Right lobe of liver (tissue), 6 donors: ENCODE measurements at regions not wholly inside any gene's neighbourhood (a gene's known extent, or its start where the extent isn't known, plus 50 kb on each side); places are given as distances from the start of the nearest gene placed in this dataset.

Experiments
- ATAC-seq, 4 donors: fragments of 200-7000 bp; cut with Tn5 transposase; one replicate each; pipeline ENCODE4 v1.9.1; 2020; ENCODE audit warnings: mild to moderate bottlenecking in 4 of 4, moderate library complexity in 4 of 4
- DNase-seq, 3 donors: peaks; one replicate each; pipeline ENCODE4 v3.0.0-alpha.2; 2020
- H3K27ac ChIP-seq, 3 donors: fragments of 200-600 bp; one replicate each; pipeline ENCODE4 v1.8.0; 2022
- H3K27me3 ChIP-seq, 2 donors: fragments of 200-600 bp; one replicate each; pipeline ENCODE4 v1.8.0; 2022
- H3K36me3 ChIP-seq, 4 donors: fragments of 200-600 bp; sonication (generic) in 1 of 4; one replicate each; pipeline versions ENCODE4 v1.5.1 to v1.8.0; 2017 to 2022; ENCODE audit warnings: control low read depth in 1 of 4
- H3K4me1 ChIP-seq, 4 donors: fragments of 200-600 bp; sonication (generic) in 1 of 4; one replicate each; pipeline versions ENCODE4 v1.5.1 to v1.8.0; 2017 to 2022; ENCODE audit warnings: control low read depth in 1 of 4
- H3K4me3 ChIP-seq, 3 donors: fragments of 200-600 bp; one replicate each; pipeline ENCODE4 v1.8.0; 2022
- H3K9me3 ChIP-seq, 4 donors: fragments of 200-600 bp; sonication (generic) in 1 of 4; one replicate each; pipeline versions ENCODE4 v1.5.1 to v1.8.0; 2017 to 2022; ENCODE audit warnings: control low read depth in 1 of 4
- POLR2A ChIP-seq: fragments of 450-650 bp; IDR thresholded peaks from one replicate; pipeline ENCODE4 v1.6.1; 2017; ENCODE audit warnings: antibody characterized with exemption, mild to moderate bottlenecking
- WGBS: methylation state at CpG from one replicate; pipeline ENCODE4 v1.1.6; 2018; ENCODE audit warnings: low coverage, low lambda C conversion rate; ENCODE audit not compliant: insufficient coverage; ENCODE audit errors: missing lambda C conversion rate; 5-methylcytosine and 5-hydroxymethylcytosine counted together
- intact Hi-C, 2 donors: fragments of 100-400 bp; cut with DNase I; formaldehyde crosslinking; loops; one replicate each; pipeline versions ENCODE4 v1.11.2 to v1.14.1; 2022
- TF ChIP-seq, protein P1 (sequence below), 4 donors: fragments of 200-600 bp in 3 of 4; fragments of 450-650 bp in 1 of 4; IDR thresholded peaks; one replicate each; pipeline versions ENCODE4 v1.5.1 to v1.8.0; 2016 to 2022; ENCODE audit warnings: antibody characterized with exemption in 4 of 4, mild to moderate bottlenecking in 2 of 4
- donor health status: DM: no; HTN: yes; CAD: no.
- donor health status: DM: no; HTN: no; CAD: no.
- donor health status: DM: no; HTN: no; CAD: no.
- donor health status: DM: no; HTN: yes; CAD: no.
- donor health status: DM: no; HTN: yes; CAD: no.

DNA sequence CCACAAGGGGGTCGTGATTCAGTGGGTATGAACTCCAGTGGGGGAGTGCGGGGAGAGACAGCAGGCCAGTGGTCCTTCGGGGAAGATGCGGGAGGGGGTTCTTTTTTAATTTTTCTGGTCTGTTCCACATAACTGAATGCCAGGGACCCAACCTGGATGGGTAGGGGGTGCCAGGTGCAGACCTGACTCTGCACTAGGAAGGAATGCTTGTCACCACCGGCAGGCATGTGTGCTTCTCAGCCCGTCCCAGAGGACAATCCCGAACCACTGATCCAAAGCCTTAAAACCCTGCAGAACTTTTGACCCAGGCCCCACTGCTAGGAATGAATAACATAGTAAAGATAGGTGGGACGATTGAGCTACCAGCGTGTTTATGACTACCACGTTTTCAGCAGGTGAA is 72.0 kb downstream of the DIO3 start:
- no peaks in the 10 kb centered on the region for H3K36me3 ChIP-seq
- TF ChIP-seq, protein P1, sequence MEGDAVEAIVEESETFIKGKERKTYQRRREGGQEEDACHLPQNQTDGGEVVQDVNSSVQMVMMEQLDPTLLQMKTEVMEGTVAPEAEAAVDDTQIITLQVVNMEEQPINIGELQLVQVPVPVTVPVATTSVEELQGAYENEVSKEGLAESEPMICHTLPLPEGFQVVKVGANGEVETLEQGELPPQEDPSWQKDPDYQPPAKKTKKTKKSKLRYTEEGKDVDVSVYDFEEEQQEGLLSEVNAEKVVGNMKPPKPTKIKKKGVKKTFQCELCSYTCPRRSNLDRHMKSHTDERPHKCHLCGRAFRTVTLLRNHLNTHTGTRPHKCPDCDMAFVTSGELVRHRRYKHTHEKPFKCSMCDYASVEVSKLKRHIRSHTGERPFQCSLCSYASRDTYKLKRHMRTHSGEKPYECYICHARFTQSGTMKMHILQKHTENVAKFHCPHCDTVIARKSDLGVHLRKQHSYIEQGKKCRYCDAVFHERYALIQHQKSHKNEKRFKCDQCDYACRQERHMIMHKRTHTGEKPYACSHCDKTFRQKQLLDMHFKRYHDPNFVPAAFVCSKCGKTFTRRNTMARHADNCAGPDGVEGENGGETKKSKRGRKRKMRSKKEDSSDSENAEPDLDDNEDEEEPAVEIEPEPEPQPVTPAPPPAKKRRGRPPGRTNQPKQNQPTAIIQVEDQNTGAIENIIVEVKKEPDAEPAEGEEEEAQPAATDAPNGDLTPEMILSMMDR (IDR thresholded peaks at IDR 0.05), result no peak
- 72% methylated on average over 4 of the region's 10 CpGs for WGBS
- no peak overlapping the region for H3K4me3 ChIP-seq
- ATAC-seq (no peak), DNase-seq (no peak)
- no peaks in the 10 kb centered on the region for H3K27me3 ChIP-seq
- no peak overlapping the region for H3K27ac ChIP-seq
- intact Hi-C loops, result no loop called here
- H3K4me1 ChIP-seq, result peaks cover 0 to 4% (median 0%) of the 10 kb centered on the region in 4 donors
- no peaks in the 10 kb centered on the region for H3K9me3 ChIP-seq

DNA sequence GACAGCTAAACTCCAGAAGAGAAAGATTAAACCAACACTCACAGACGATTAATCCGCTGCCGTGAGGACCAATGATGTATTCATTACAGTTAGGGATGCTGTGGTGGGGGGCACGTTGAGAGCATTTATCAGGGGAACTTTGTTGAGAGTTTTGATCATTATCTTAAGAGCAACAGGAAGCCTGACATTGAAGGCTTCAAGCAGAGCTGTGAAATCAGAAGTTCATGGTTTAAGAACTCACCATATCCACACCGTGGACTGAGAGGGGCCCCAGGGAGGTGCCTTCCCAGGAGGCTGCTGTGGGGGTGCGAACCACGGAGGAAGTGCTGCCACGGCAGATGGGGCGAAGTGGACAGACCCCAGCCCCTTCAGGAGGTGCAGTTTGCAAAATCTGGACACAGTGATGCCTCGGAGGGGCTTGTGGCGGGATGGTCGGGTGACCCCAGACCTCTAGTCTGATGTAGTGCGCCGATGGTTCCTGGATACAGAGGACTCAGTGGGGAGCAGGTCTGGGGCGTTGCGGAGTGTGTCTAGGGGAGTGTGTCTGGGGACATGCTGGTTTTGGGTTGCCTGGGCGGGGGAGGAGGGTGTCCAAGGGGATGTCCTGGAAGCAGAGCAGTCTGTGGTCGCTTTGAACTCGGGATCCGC is 73.0 kb downstream of the DIO3 start:
- TF ChIP-seq, protein P1 (IDR thresholded peaks at IDR 0.05), result no peak
- no peak for TF ChIP-seq POLR2A
- Histone ChIP-seq H3K9me3 (no peaks in the 10 kb centered on the region), H3K27me3 (no peaks in the 10 kb centered on the region), H3K4me1 (no peaks in the 10 kb centered on the region), H3K4me3 (no peak overlapping the region), H3K27ac (no peak overlapping the region), H3K36me3 (no peaks in the 10 kb centered on the region)
- ATAC-seq, result no peak
- no peak for DNase-seq
- WGBS, result 59% methylated on average over 14 of the region's 20 CpGs
- intact Hi-C loops, result no loop called here

DNA sequence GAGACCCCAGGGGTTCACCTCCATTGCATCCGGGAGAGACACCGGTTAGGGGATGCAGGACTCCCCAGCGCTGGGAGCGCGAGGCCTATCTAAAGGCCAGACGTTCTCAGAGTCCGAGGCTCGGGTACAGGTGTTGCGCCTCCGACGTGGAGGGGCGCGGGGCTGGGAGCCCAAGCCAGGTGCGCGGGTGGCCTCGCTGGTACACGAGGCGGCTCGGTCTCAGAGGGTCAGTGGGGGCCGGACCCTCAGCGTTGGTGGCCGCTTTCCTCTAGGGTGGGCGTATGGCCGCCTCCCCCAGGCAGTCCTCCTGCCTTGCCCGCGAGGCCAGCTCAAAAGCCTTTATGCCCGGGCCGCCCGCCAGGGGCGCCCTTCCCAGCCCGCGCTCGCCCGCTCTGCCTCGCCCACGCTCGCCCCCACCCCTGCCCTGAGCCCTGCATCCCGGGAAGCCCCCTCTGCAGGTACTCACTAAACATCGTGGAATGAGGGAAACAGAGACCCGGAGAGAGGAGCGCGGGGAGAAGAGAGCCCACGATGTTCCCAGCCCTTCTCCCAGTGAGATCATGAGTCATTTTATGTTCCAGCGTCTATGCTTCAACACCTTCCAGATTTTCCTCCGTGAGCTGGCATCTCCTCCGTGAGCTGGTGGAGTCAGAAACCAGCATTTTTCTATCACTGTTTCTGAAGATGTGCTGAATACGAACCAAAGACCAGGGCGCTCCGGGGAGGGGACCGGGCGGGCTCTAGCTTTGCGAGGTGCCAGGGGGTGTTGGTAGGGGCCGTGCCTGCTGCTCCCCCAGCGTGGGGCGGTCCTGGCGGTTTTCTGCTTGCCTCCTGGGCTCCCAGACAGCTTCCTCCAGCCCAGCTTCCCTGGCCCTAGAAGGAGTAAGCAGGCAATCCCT is 73.8 kb downstream of the DIO3 start:
- TF ChIP-seq POLR2A, result no peak
- TF ChIP-seq, protein P1 (IDR thresholded peaks at IDR 0.05), result no peak
- 85% methylated on average over 9 of the region's 56 CpGs for WGBS
- no peaks in the 10 kb centered on the region for H3K9me3 ChIP-seq
- no peaks in the 10 kb centered on the region for H3K36me3 ChIP-seq
- peak in 1 of 4 donors; percentile 40 for ATAC-seq
- no peaks in the 10 kb centered on the region for H3K4me1 ChIP-seq
- no peak overlapping the region for H3K4me3 ChIP-seq
- no peak overlapping the region for H3K27ac ChIP-seq
- intact Hi-C loops, result no loop called here
- DNase-seq, result no peak
- H3K27me3 ChIP-seq, result no peaks in the 10 kb centered on the region

DNA sequence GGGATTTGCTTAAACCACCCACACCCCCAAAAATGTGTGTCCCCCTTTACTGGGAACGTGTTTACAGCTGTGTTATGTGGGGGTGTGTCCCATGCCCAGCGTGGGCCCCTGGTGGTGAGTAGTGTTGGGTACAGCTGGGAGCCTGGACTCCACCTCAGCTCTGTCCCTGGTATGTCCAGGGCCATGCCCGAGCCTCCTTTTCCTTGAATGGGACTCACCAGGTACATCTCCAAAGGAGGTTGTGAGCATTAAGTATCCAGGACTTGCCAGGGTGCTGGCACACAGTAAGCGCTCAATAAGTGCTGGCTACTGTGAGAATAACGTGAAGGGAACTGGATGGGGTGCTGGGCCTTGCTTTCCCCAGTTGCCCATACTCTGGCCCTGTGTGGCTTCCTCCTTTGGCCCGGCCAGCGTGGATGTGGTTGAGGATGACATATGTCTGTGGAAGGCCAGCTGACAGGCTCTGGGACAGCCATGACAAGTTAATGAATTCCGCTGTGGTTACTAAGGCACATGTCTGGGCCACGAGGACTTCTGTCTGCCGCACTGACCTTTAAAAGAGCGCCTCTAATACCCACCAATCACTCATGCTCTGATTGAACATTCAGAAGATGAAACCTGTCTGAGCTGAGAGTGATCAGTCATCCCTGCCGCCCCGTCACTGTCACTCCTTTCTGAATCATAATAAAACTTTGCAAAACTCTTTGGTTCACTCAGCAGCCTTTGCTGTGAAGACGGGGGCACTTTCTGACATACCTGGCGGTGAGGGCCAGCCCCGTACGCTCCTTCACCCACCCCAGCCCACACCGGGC is 74.7 kb downstream of the DIO3 start:
- Histone ChIP-seq H3K27ac (no peak overlapping the region), H3K27me3 (no peaks in the 10 kb centered on the region), H3K9me3 (no peaks in the 10 kb centered on the region), H3K36me3 (no peaks in the 10 kb centered on the region), H3K4me1 (no peaks in the 10 kb centered on the region), H3K4me3 (no peak overlapping the region)
- ATAC-seq, result no peak
- no peak for TF ChIP-seq POLR2A
- TF ChIP-seq, protein P1 (IDR thresholded peaks at IDR 0.05), result no peak
- no peak for DNase-seq
- WGBS, result 66% methylated on average over 5 of the region's 18 CpGs
- intact Hi-C loops, result no loop called here
